Adipocyte (in vitro differentiated cells): ENCODE measurements at regions not wholly inside any gene's neighbourhood (a gene's known extent, or its start where the extent isn't known, plus 50 kb on each side); places are given as distances from the start of the nearest gene placed in this dataset.
"Not testable (repeated sequence)": the region's sequence is repeated elsewhere in the genome, so short reads cannot be mapped to it uniquely, and the experiment has no call there.

Source experiments
- DNase-seq: peaks from one replicate; pipeline ENCODE4 v3.0.0-alpha.2; 2015; ENCODE audit warnings: low read depth
- H3K27me3 ChIP-seq: replicated peaks from 2 replicates; pipeline ENCODE4 v1.7.0; 2013; ENCODE audit warnings: mild to moderate bottlenecking, low read length, moderate library complexity; ENCODE audit not compliant: control insufficient read depth, insufficient read depth
- H3K36me3 ChIP-seq: 2 replicates; pipeline ENCODE4 v1.7.0; 2013; ENCODE audit warnings: low read length, mild to moderate bottlenecking, moderate library complexity; ENCODE audit not compliant: control insufficient read depth, insufficient read depth, severe bottlenecking
- H3K4me1 ChIP-seq: 2 replicates; pipeline ENCODE4 v1.7.0; 2013; ENCODE audit warnings: mild to moderate bottlenecking, low read length, moderate library complexity; ENCODE audit not compliant: control insufficient read depth, insufficient read depth
- H3K4me3 ChIP-seq: 2 replicates; pipeline ENCODE4 v1.7.0; 2013; ENCODE audit warnings: mild to moderate bottlenecking, low read length, moderate library complexity
- H3K9ac ChIP-seq: 2 replicates; pipeline ENCODE4 v1.7.0; 2013; ENCODE audit warnings: mild to moderate bottlenecking, low read length, moderate library complexity
- H3K9me3 ChIP-seq: 2 replicates; pipeline ENCODE4 v1.7.0; 2013; ENCODE audit warnings: mild to moderate bottlenecking, low read length, moderate library complexity; ENCODE audit not compliant: control insufficient read depth

DNA sequence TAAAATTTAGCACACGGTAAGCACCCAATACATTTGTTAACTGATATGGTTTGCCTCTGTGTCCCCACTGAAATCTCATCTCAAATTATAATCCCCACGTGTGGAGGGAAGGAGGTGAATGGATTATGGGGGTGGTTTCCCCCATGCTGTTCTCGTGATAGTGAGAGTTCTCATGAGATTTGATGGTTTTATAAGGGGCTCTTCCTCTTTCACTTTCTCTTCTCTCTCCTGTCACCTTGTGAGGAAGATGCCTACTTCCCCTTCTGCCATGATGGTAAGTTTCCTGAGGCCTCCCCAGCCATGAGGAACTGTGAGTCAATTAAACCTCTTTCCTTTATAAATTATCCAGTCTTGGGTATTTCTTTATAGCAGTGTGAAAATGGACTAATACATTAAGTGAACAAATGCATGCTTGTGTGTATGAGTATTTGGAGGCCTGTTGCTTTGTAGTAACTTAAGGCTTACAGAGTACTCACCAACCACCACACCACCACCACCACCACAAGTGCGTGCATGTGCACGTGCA lies 159.8 kb downstream of the MTX2 start:
- not testable (repeated sequence) for DNase-seq, H3K4me3 ChIP-seq

DNA sequence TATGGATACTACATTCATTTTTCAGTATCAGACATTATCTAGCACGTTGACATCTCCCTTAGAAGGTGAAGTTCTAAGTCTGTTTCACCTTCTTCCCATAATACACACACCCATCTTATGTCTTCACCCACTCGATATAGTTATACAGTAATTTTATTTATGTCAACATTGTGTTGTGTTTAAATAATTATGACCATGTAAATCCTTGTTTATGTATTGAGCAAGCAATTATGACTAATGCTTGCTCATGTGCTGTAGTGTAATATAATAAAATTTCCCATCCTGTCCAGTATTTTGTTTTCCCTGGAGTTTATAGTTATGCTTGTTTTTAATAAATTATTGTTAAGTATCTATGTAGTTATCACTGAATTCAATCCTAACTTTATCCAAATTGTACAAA lies 163.2 kb downstream of the MTX2 start:
- no peak overlapping the region for H3K9ac ChIP-seq
- DNase-seq, result no peak
- H3K27me3 ChIP-seq, result no peaks in the 10 kb centered on the region
- peaks cover 6% of the 10 kb centered on the region for H3K9me3 ChIP-seq
- no peaks in the 10 kb centered on the region for H3K4me1 ChIP-seq
- no peak overlapping the region for H3K4me3 ChIP-seq
- H3K36me3 ChIP-seq, result no peaks in the 10 kb centered on the region

More for the DNA sequence above, 159.8 kb downstream of the MTX2 start:
- not testable (repeated sequence) for H3K9ac ChIP-seq, H3K27me3 ChIP-seq, H3K9me3 ChIP-seq, H3K4me1 ChIP-seq, H3K36me3 ChIP-seq

DNA sequence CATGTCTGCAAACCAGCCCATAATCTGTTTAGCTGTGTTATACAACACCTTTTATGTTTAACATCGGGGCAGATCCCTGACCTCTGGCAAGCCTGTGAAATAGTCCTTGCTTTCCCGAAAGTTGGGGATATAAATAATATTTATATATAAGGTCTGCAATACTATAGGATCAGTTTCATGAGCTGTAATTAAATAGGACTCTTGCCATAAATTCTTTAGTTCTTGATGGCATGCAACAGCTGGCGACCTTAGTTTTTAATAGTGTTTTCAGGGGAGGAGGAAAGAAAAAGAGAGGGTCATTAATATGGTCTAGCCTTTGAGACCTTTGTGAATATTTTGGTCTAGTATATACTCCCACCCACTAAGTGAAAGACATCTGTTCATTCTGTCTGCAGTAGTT lies 166.5 kb downstream of the MTX2 start:
- peaks cover 6% of the 10 kb centered on the region for H3K9me3 ChIP-seq
- H3K27me3 ChIP-seq, result no peaks in the 10 kb centered on the region
- H3K36me3 ChIP-seq, result no peaks in the 10 kb centered on the region
- H3K4me1 ChIP-seq, result no peaks in the 10 kb centered on the region
- no peak for DNase-seq
- H3K4me3 ChIP-seq, result no peak overlapping the region
- no peak overlapping the region for H3K9ac ChIP-seq

DNA sequence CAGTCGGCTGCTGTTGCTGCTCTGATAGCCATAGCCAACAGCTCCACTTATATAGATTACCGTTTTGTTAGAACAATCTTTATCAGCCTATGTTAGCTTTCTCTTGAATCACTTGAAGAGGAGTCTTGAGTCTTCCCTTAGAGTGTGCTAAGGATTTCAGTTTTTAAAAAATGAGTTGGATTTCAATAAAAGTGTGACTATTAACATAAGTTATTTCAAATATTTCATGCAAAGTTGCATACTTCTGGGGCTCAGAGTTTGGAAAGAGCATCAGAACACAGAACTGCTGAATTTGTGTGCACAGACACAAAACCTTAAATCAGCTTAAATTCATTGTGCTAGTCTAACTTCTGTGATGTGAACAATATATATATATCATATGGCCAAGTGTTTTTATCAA lies 174.7 kb downstream of the MTX2 start:
- H3K9ac ChIP-seq, result no peak overlapping the region
- no peak overlapping the region for H3K4me3 ChIP-seq
- H3K27me3 ChIP-seq, result no peaks in the 10 kb centered on the region
- DNase-seq, result peak; percentile 20
- H3K9me3 ChIP-seq, result no peaks in the 10 kb centered on the region
- H3K4me1 ChIP-seq, result peaks cover 9% of the 10 kb centered on the region
- no peaks in the 10 kb centered on the region for H3K36me3 ChIP-seq

DNA sequence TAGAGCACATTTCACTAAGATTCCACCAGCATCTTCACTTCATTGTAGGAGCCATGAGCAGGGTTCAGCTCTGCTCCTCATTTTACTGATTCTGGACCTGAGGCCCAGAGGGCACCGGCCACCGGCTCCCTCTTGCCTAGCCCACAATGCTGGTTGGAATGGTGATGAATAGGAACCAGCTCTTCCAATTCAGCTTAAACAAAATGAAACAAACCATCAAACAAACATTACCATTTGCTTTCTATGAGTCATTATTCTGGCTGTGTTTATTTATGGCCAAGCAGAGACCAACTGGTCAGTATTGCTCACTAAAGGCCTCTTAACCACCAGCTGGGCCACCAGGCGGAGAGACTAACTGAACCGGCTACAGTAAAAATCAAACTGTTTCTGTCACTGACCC lies 176.7 kb downstream of the MTX2 start:
- DNase-seq, result peak; percentile 22
- H3K9me3 ChIP-seq, result no peaks in the 10 kb centered on the region

DNA sequence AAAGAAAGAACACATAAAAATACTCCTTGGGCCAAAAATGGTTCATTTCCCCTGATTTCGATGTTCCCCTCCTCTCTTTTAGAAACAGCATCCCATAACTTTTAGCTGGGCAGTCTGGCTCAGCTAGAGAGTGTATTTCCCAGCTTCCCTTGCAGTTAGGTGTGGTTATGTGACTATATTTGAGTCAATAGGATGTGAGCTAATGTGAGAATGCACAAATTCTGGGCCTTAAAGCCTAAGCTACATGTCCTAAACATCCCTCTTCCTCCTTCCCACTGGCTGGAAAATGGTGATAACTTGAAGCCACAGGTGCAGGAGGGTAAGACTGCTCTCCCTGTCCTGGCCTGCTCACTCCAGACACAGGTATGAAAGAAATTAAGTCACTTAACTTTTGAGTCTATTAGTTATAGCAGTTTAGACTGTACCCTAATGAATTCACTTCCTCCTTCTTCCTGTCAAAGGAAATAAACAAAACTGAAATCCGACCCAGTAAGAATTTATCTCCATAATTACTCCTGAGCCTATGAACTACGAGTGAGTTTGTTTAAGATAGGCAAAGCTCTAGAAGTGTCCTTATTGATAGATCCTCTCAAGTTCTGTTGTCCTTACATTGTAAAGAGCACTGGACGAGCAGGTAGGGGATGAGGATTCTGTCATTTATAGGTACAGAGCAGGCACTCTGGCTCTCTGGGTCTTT lies 177.6 kb downstream of the MTX2 start:
- Histone ChIP-seq H3K27me3 (no peaks in the 10 kb centered on the region), H3K9me3 (no peaks in the 10 kb centered on the region), H3K36me3 (no peaks in the 10 kb centered on the region), H3K4me1 (peaks cover 10% of the 10 kb centered on the region), H3K9ac (no peak overlapping the region), H3K4me3 (no peak overlapping the region)
- DNase-seq, result no peak

More for the DNA sequence above, 176.7 kb downstream of the MTX2 start:
- Histone ChIP-seq H3K4me3 (no peak overlapping the region), H3K9ac (no peak overlapping the region), H3K27me3 (no peaks in the 10 kb centered on the region), H3K36me3 (no peaks in the 10 kb centered on the region), H3K4me1 (peaks cover 9% of the 10 kb centered on the region)

DNA sequence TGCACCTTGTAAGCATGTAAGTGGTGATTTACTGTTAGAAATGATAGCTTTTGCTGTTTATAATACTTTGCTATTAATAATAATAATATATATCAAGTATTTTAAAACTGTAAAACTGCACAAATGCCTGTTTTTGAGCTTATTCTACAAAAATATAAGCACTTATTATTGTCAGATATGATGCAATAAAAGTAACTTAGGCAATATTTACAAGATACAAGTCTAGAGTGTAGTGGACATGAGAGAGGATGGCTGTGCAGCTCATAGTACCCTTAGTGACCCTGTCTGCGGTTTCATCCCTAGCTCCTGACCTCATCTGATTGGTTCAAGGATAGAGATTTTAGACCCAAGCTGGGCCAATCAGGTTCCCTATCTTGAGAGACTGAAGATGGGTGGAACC lies 178.4 kb downstream of the MTX2 start:
- Histone ChIP-seq H3K36me3 (no peaks in the 10 kb centered on the region), H3K9me3 (no peaks in the 10 kb centered on the region), H3K27me3 (no peaks in the 10 kb centered on the region), H3K9ac (no peak overlapping the region), H3K4me1 (peaks cover 11% of the 10 kb centered on the region), H3K4me3 (no peak overlapping the region)
- DNase-seq, result no peak

DNA sequence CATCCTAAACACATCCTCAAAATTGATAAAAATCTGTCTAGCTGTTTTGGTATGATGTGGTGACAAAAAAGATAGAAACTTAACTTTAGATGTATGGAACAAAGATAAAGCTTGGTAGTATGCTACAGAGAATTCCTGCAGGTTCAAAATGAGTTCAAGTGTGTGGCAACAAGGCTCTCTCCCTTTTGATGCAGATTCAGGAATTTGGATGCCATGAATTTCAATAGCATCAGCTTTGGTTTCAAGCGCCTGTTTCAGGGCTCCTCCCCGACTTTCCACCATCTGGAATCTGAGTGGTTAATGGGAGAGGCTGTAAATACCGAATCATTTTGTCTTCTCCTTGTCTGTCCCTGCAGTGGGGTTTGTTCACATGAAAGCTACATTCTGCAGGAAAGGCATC lies 180.6 kb downstream of the MTX2 start:
- no peaks in the 10 kb centered on the region for H3K9me3 ChIP-seq
- DNase-seq, result no peak
- no peaks in the 10 kb centered on the region for H3K36me3 ChIP-seq
- H3K9ac ChIP-seq, result no peak overlapping the region
- H3K4me1 ChIP-seq, result peaks cover 11% of the 10 kb centered on the region
- H3K4me3 ChIP-seq, result no peak overlapping the region
- H3K27me3 ChIP-seq, result no peaks in the 10 kb centered on the region

DNA sequence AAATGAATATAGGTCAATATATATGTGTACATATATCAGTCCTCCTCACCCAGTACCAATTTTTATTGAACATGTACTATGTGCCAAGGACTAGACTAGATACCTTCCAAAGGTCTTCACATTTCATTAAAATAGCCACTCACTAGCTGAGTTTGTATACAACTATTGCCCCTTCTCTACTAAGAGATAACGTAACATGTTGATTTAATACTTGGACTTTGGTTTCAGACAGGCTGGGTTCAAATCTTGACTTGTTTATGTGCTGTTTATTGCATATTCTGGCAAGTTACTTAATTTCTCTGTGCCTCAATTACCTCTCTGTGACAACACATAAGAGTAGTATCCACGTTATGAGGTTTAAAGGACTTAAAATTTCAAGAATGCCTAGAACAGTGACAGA lies 184.5 kb downstream of the MTX2 start:
- Histone ChIP-seq H3K4me1 (peaks cover 26% of the 10 kb centered on the region), H3K27me3 (no peaks in the 10 kb centered on the region)

DNA sequence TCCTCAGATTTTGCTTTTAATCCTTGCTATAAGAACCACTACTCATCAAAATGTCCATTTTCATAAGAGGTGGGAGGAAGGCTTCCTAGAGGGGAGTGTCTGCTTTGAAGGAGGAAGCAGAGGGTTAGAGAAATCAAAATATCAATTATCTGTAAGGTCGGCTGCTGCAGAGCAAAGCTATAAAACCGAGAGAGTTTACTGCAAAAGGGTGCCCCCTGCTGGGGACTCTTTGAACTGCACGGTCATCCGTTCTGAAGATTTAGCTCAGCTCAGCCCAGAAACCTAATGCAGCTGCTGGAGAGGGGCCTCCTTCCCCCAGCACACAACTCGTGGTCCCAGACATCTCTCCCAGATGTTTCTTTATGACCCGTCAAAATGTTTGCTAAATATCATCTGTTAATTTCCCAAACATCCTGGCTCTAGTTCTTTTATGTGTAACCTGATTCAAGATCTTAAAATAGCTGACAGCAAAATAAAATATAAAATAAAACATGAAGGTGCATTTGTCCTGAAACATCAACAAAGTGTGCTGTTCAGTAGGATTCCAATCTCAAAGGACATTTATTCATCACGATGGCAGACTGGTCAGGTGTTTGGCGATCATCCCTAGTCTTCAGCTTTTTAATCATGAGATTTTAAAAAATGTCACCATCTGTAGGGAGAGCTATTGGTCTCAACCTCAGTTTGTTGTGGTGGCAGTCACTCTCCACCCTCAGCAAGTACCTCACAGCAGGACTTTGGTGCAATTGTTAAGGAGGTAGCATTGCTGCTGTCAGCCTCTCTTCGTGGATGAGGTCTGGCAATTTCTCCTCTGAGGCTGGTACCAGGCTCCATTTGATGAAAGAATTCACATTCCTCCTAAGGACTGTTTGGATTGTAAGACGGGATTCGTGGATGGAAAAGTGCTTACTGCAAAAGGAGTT lies 185.9 kb downstream of the MTX2 start:
- no peaks in the 10 kb centered on the region for H3K27me3 ChIP-seq
- H3K4me1 ChIP-seq, result peaks cover 26% of the 10 kb centered on the region
- no peak overlapping the region for H3K4me3 ChIP-seq
- no peaks in the 10 kb centered on the region for H3K9me3 ChIP-seq
- H3K36me3 ChIP-seq, result no peaks in the 10 kb centered on the region
- DNase-seq, result peak; percentile 90
- H3K9ac ChIP-seq, result no peak overlapping the region

More for the DNA sequence above, 184.5 kb downstream of the MTX2 start:
- H3K9ac ChIP-seq, result no peak overlapping the region
- no peaks in the 10 kb centered on the region for H3K9me3 ChIP-seq
- H3K36me3 ChIP-seq, result no peaks in the 10 kb centered on the region
- no peak for DNase-seq
- H3K4me3 ChIP-seq, result no peak overlapping the region

DNA sequence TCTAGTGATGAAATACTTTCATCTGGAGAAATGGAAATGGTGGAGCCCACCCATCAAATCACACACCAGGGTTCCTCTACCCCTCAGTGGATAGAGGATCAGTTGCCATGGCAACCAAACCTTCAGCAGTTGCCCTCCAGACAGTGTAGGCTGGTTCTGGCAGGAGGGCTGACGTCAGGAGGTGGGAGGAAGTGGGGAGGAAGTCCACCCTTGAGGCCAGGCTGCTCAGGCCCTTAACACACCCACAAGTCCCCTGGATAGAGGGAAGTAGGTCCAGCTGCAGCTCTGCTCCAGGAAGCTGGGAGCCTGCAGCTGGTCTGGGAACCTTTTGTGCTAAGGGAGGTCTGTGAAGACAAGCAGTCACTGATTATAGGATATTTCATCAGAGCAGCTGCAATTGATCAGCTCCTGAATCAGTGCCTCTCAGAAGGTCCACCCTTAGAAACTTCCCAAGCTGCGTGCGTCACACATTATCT lies 186.6 kb downstream of the MTX2 start:
- Histone ChIP-seq H3K9ac (no peak overlapping the region), H3K4me1 (peaks cover 29% of the 10 kb centered on the region), H3K4me3 (no peak overlapping the region), H3K36me3 (no peaks in the 10 kb centered on the region), H3K27me3 (no peaks in the 10 kb centered on the region), H3K9me3 (no peaks in the 10 kb centered on the region)
- DNase-seq, result peak; percentile 10
